H54 (cell line): ENCODE measurements at regions not wholly inside any gene's neighbourhood (a gene's known extent, or its start where the extent isn't known, plus 50 kb on each side); places are given as distances from the start of the nearest gene placed in this dataset.
"Not testable (repeated sequence)": the region's sequence is repeated elsewhere in the genome, so short reads cannot be mapped to it uniquely, and the experiment has no call there.

ENCODE experiments used
- DNase-seq: peaks from one replicate; pipeline ENCODE4 v3.0.0; 2011; ENCODE audit warnings: low spot score, mixed read lengths; ENCODE audit not compliant: insufficient read length
- FAIRE-seq: peaks from 3 replicates; lab custom pipeline; 2011; peaks lifted over from hg19 to GRCh38; lab: Jason Lieb, UNC
- POLR2A ChIP-seq: IDR thresholded peaks from 2 replicates; pipeline ENCODE4 v1.6.1; 2011; ENCODE audit warnings: low read depth, mild to moderate bottlenecking, low read length

GRCh38 chr20:56875803-56876202 lies 246.7 kb downstream of the TFAP2C start:
- FAIRE-seq (no peak), DNase-seq (no peak)
- TF ChIP-seq POLR2A, result no peak

GRCh38 chr20:56885521-56885920 lies 256.4 kb downstream of the TFAP2C start:
- TF ChIP-seq POLR2A, result no peak
- DNase-seq, result no peak
- FAIRE-seq, result no peak

DNA sequence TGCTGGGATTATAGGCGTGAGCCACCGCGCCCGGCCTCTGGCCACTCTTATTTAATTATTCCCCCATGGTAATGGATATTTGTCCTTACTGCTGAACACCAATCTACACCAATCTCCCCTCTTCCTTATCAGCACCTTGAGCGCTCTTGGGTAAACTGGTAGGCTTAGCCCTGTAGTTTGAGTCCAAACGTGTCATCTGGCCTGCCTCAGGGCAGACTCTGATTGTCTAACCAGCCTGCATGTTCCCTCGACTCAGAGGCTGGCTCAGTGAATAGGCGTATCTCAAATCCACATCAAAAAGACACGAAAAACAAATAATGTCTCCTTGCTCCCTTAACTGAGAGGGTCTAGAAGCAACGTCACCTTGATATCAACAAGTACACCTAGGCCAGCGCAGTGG lies 260.9 kb downstream of the TFAP2C start:
- DNase-seq (no peak), FAIRE-seq (no peak)
- TF ChIP-seq POLR2A, result no peak

DNA sequence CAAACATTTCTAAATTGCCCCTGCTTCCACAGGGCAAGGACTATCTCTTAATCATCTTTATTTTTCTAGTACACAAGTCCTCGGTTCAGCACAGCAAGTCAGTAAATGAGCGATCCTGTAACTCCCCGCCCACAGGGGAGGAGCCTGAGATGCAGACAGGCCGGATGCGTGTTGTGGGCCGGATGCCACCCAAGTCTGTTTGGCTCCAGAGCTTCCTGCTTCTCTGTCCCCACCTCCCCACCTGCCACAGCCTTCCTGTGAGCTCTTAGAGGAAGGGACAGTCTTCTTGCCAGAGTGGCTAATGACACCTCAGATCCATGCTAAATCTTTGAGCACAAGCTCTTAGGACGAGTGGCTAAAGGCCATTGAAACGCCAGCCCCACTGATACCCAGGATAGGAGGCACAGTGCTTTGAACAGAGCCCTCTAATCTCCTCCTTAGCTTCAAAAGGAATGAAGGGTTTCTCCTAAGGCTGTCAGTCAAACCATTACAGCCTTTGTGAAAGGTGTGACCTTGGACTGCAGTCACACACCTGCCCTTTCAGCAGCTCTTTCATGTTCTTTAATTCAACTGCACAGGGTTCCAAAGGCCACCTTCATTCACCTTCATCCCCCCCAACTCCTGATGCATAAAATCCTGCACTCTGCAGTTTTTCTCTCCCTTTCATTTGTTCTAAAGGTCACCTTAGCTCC lies 264.3 kb downstream of the TFAP2C start:
- no peak for DNase-seq
- TF ChIP-seq POLR2A, result no peak
- no peak for FAIRE-seq

DNA sequence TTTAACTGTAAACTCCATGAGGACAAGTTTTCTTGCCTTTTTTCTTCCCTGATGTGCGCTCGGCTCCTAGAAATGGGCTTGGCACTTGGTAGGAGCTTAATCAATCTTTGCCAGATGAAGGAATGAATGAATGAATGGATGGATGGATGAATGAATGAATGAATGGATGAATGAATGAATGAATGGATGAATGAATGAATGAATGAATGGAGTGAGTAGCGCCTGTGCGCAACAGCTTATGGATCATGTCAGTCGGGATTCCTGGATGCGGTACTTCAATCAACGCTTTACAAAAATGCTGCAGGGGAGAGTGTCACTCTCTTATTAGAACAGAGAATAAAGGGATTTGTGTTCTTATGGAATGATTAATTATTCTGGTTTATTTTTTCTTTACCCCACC lies 267.3 kb downstream of the TFAP2C start:
- DNase-seq (no peak), FAIRE-seq (no peak)
- TF ChIP-seq POLR2A, result no peak

- FAIRE-seq (no peak), DNase-seq (no peak)
- TF ChIP-seq POLR2A, result no peak
Observed at GRCh38 chr20:56897318-56897957, 268.3 kb downstream of the TFAP2C start.

GRCh38 chr20:56897958-56898349 lies 268.8 kb downstream of the TFAP2C start:
- no peak for TF ChIP-seq POLR2A
- no peak for FAIRE-seq
- no peak for DNase-seq

DNA sequence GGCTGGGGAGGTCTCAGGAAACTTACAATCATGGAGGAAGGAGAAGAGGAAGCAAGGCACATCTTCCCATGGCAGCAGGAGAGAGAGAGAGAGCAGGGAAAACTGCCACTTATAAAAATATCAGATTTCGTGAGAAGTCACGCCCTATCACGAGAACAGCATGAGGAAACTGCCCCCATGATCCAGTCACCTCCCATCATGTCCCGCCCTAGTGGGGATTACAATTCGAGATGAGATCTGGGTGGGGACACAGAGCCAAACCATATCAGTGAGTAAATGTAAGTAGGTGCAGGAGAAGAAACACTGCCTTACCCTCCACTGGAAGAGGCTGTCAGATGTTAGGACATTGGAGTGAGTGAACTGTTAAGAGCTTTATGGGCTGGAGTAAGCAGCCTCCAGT lies 270.4 kb downstream of the TFAP2C start:
- no peak for FAIRE-seq
- no peak for TF ChIP-seq POLR2A
- no peak for DNase-seq

DNA sequence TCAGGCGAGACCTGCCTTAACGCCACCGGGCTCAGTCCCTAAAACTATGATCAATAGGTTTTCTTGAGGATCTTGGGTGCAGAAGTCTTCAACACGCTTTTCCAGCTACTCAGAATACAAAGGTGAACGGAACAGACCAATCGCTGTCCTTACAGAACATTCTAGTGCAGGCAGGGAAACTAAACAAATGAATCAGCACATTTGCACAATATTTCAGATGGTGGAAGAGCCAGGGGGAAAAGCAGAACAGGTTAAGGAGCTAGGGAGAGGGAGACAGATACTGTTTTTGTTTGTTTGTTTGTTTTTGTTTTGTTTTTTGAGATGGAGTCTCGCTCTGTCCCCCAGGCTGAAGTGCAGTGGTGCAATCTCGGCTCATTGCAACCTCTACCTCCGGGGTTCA lies 271.1 kb downstream of the TFAP2C start:
- DNase-seq, result no peak
- FAIRE-seq, result no peak

GRCh38 chr20:56903421-56903820 lies 274.3 kb downstream of the TFAP2C start:
- DNase-seq (no peak), FAIRE-seq (no peak)
- TF ChIP-seq POLR2A, result no peak

More for the DNA sequence above, 271.1 kb downstream of the TFAP2C start:
- no peak for TF ChIP-seq POLR2A

DNA sequence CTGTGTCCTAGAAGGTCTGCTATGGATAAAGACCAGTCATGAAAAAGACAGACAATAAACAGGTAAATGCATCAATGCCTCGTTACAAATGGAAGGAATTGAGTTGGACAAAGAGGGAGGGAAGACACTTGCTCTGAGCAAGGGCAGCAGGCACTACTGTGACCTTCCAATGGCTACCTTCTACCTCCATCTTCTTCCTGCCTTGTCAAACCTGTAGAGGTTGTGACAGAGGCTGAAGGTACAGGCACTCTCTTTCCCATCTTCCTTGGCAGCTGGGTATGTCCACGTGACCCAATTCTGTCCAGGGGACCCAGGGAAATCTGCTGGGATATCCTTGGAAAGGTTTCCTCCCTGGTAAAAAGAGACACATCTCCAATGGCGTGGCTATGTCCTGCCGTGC lies 274.8 kb downstream of the TFAP2C start:
- no peak for FAIRE-seq
- no peak for TF ChIP-seq POLR2A

GRCh38 chr20:56909918-56910714 lies 281.0 kb downstream of the TFAP2C start:
- no peak for TF ChIP-seq POLR2A
- DNase-seq (no peak), FAIRE-seq (no peak)

More for the DNA sequence above, 274.8 kb downstream of the TFAP2C start:
- no peak for DNase-seq

DNA sequence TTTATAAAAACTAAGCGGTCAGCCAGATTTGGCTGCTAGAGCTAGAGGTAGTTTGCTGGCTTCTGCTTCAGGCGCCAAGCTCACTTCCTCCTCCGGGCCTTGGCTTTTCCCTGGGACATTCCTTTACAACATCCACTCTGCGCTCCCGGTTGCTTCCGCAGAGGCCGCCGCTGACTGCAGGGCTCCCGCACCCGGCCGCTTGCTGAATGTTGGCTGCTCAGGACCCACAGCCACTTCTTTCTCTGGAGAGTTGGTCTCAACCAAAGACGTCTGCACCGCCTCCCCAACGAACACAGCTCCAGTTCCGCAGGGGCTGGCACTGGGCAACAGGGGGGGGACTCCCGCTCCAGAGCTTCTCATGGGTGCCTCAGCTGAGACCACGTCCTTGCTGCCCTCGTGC lies 282.8 kb downstream of the TFAP2C start:
- DNase-seq (no peak), FAIRE-seq (no peak)

DNA sequence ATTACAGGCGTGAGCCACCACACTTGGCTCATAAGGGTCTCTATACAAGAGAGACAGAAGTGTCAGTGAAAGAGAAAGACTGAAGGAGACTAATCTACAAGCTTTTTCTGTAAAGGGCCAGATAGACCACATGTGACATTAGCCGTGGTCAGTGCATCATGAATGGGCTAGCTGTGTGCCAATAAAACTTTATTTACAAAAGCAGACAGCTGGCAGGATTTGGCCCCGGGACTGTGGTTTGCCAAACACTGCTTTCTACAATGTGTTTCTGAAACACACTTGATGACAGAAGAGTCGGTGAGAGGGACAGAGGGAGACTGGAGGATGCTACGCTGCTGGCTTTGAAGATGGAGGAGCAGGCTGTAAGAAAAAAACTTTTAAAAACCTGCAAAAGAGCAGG lies 285.4 kb downstream of the TFAP2C start:
- no peak for DNase-seq
- no peak for FAIRE-seq
- TF ChIP-seq POLR2A, result no peak

More for the DNA sequence above, 282.8 kb downstream of the TFAP2C start:
- TF ChIP-seq POLR2A, result no peak

- no peak for FAIRE-seq
- no peak for DNase-seq
- TF ChIP-seq POLR2A, result no peak
Observed at GRCh38 chr20:56916345-56916622, 287.2 kb downstream of the TFAP2C start.

- not testable (repeated sequence) for DNase-seq, FAIRE-seq
Observed at GRCh38 chr20:56920041-56920440, 290.9 kb downstream of the TFAP2C start.
